Prostate gland (tissue), 2 donors: ENCODE measurements at regions not wholly inside any gene's neighbourhood (a gene's known extent, or its start where the extent isn't known, plus 50 kb on each side); places are given as distances from the start of the nearest gene placed in this dataset.

ENCODE experiments used
- CTCF ChIP-seq, 4 experiments: fragments of 200-600 bp in 2 of 4; fragments of 450-650 bp in 2 of 4; sonication (generic) in 2 of 4; IDR thresholded peaks; 1 replicate in 3 of 4; 2 replicates in 1 of 4; pipeline ENCODE4 v1.5.1; 2016 to 2019; ENCODE audit warnings: antibody characterized with exemption in 4 of 4, mild to moderate bottlenecking in 2 of 4, moderate library complexity in 2 of 4
- POLR2A ChIP-seq: fragments of 450-650 bp; IDR thresholded peaks from one replicate; pipeline ENCODE4 v1.6.1; 2016; ENCODE audit warnings: antibody characterized with exemption, mild to moderate bottlenecking

- TF ChIP-seq POLR2A = no peak
- no peak for TF ChIP-seq CTCF (IDR thresholded peaks at IDR 0.05)
These were observed 92.4 kb upstream of the ITGA6 start for GRCh38 chr2:172334988-172335387.
